Stomach (tissue), 8 donors: ENCODE measurements at regions not wholly inside any gene's neighbourhood (a gene's known extent, or its start where the extent isn't known, plus 50 kb on each side); places are given as distances from the start of the nearest gene placed in this dataset.
"Not testable (repeated sequence)": the region's sequence is repeated elsewhere in the genome, so short reads cannot be mapped to it uniquely, and the experiment has no call there.

ENCODE experiments used
- DNase-seq, 2 donors: peaks; one replicate each; pipeline versions ENCODE4 v3.0.0 to v3.0.0-alpha.2; 2013 to 2019
- H3K27ac ChIP-seq, 5 donors: fragments of 200-600 bp in 4 of 5; sonication (generic) in 4 of 5; one replicate each; pipeline ENCODE4 v1.5.1; 2013 to 2019; ENCODE audit warnings: mild to moderate bottlenecking in 1 of 5, moderate library complexity in 1 of 5
- H3K27me3 ChIP-seq, 3 donors: fragments of 200-600 bp; sonication (generic); one replicate each; pipeline ENCODE4 v1.5.1; 2017 to 2019; ENCODE audit warnings: mixed run types in 1 of 3
- H3K36me3 ChIP-seq, 4 donors: fragments of 200-600 bp; sonication (generic); 1 replicate in 3 of 4; 2 replicates in 1 of 4; pipeline ENCODE4 v1.5.1; 2016 to 2019
- H3K4me1 ChIP-seq, 4 donors: fragments of 200-600 bp; sonication (generic); one replicate each; pipeline ENCODE4 v1.5.1; 2016 to 2019
- H3K4me3 ChIP-seq, 4 donors: fragments of 200-600 bp; sonication (generic) in 3 of 4; one replicate each; pipeline ENCODE4 v1.5.1; 2016 to 2019; ENCODE audit warnings: mild to moderate bottlenecking in 1 of 4
- H3K9me3 ChIP-seq, 4 donors: fragments of 200-600 bp; sonication (generic); one replicate each; pipeline ENCODE4 v1.5.1; 2016 to 2019
- CTCF ChIP-seq, 7 experiments: fragments of 450-650 bp in 4 of 7; fragments of 200-600 bp in 3 of 7; sonication (generic) in 3 of 7; IDR thresholded peaks; one replicate each; pipeline ENCODE4 v1.5.1; 2016 to 2019; ENCODE audit warnings: antibody characterized with exemption in 7 of 7, control low read depth in 2 of 7, mild to moderate bottlenecking in 1 of 7
- EP300 ChIP-seq: sonication (generic); formaldehyde crosslinking; IDR thresholded peaks from one replicate; pipeline ENCODE4 v1.6.1; 2017; ENCODE audit warnings: antibody characterized with exemption
- POLR2A ChIP-seq, 4 donors: fragments of 450-650 bp; IDR thresholded peaks; one replicate each; pipeline ENCODE4 v1.6.1; 2016; ENCODE audit warnings: antibody characterized with exemption in 4 of 4, control low read depth in 2 of 4, mild to moderate bottlenecking in 1 of 4, moderate library complexity in 1 of 4
- POLR2AphosphoS5 ChIP-seq, 3 donors: sonication (generic); formaldehyde crosslinking; IDR thresholded peaks; one replicate each; pipeline ENCODE4 v1.6.1; 2016; ENCODE audit warnings: antibody characterized with exemption in 3 of 3
- WGBS, 5 donors: extraction: QIAGEN DNeasy Blood & Tissue Kit in 3 of 5; methylation state at CpG; one replicate each; pipeline versions ENCODE4 v1.1.5 to v1.1.7; 2013 to 2018; 5-methylcytosine and 5-hydroxymethylcytosine counted together
- intact Hi-C: fragments of 100-400 bp; cut with DNase I; formaldehyde crosslinking; loops from one replicate; pipeline ENCODE4 v1.15.1; 2023; ENCODE audit warnings: low total_unique reads
- donor health status: healthy with polysubstance abuse.
- donor health status: Bipolar disorder and iron deficiency.
- donor health status: healthy.

GRCh38 chr10:6704896-6705295 lies 124.8 kb upstream of the PRKCQ start:
- Histone ChIP-seq H3K36me3 (no peaks in the 10 kb centered on the region), H3K27ac (no peak overlapping the region), H3K4me1 (no peaks in the 10 kb centered on the region), H3K4me3 (no peak overlapping the region), H3K27me3 (peaks cover 0 to 20% (median 0%) of the 10 kb centered on the region in 3 donors), H3K9me3 (no peaks in the 10 kb centered on the region)
- no peak for DNase-seq
- intact Hi-C loops: no loop called here
- WGBS, 5 donors: 78 to 92% (median 89%) methylated on average over 1 of the region's 1 CpG
- TF ChIP-seq EP300: no peak
- TF ChIP-seq POLR2AphosphoS5 (IDR thresholded peaks at IDR 0.05): no peak
- no peak for TF ChIP-seq POLR2A (IDR thresholded peaks at IDR 0.05)
- no peak for TF ChIP-seq CTCF (IDR thresholded peaks at IDR 0.05)

- 90 to 95% (median 92%) methylated on average over 2 of the region's 2 CpGs for WGBS, 5 donors
- H3K27ac ChIP-seq, H3K9me3 ChIP-seq, H3K4me3 ChIP-seq, intact Hi-C loops, DNase-seq, H3K36me3 ChIP-seq, H3K4me1 ChIP-seq: not testable (repeated sequence)
- peaks cover 0 to 15% (median 0%) of the 10 kb centered on the region in 3 donors for H3K27me3 ChIP-seq
Measured at GRCh38 chr10:6702833-6703232, 122.8 kb upstream of the PRKCQ start.

DNA sequence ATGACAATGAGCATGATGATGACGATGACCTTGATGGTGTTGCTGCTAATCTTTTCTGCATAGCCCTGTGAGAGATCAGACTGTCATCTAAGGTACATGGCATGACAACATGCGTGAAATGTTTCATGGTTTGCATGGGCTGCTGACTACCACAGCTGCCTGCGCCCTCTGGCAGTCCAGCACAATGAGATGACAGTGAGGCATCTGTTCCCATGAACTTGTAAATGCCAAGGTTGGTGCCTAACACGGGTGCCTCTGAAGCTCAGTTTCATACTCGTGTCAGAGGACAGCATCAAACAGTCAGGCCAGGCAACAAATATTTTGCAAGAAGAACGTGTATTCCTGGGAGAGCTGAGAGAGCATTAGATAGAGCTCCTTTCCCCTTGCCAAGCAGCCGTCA lies 122.0 kb upstream of the PRKCQ start:
- H3K4me3 ChIP-seq: no peak overlapping the region
- TF ChIP-seq EP300 (no peak), CTCF (IDR thresholded peaks at IDR 0.05) (no peak), POLR2AphosphoS5 (IDR thresholded peaks at IDR 0.05) (no peak), POLR2A (IDR thresholded peaks at IDR 0.05) (no peak)
- intact Hi-C loops: no loop called here
- WGBS, 5 donors: 77 to 86% (median 82%) methylated on average over 7 of the region's 7 CpGs
- H3K36me3 ChIP-seq: no peaks in the 10 kb centered on the region
- DNase-seq: no peak
- peaks cover 0 to 15% (median 0%) of the 10 kb centered on the region in 3 donors for H3K27me3 ChIP-seq
- no peaks in the 10 kb centered on the region for H3K9me3 ChIP-seq
- no peak overlapping the region for H3K27ac ChIP-seq
- H3K4me1 ChIP-seq: no peaks in the 10 kb centered on the region

GRCh38 chr10:6701289-6701688 lies 121.2 kb upstream of the PRKCQ start:
- 75 to 82% (median 79%) methylated on average over 7 of the region's 7 CpGs for WGBS, 5 donors
- Histone ChIP-seq H3K27me3 (peaks cover 0 to 15% (median 0%) of the 10 kb centered on the region in 3 donors), H3K4me3 (no peak overlapping the region), H3K4me1 (no peaks in the 10 kb centered on the region), H3K27ac (no peak overlapping the region), H3K9me3 (no peaks in the 10 kb centered on the region), H3K36me3 (no peaks in the 10 kb centered on the region)
- intact Hi-C loops: no loop called here
- DNase-seq: no peak
- no peak for TF ChIP-seq POLR2A (IDR thresholded peaks at IDR 0.05)
- no peak for TF ChIP-seq POLR2AphosphoS5 (IDR thresholded peaks at IDR 0.05)
- no peak for TF ChIP-seq EP300
- TF ChIP-seq CTCF (IDR thresholded peaks at IDR 0.05): no peak

DNA sequence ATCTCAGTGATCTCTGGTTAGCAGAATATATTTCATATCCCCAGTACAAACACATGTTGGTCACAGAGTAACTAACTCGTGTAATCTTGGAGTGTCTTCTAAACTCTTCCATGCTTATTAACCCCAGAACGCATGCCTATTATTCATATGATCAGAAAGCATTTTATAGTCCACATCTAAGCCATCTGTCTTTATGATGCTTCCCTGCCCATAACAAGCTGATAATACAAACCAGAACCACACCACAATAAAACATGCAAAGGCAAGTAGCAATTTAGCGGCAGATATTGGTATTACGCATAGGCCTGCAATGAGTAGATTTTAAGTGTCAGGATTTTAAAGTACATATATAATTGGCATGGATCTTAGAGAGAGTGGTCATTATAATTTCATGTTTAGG lies 120.0 kb upstream of the PRKCQ start:
- intact Hi-C loops: no loop called here
- DNase-seq: no peak
- 89 to 94% (median 91%) methylated on average over 4 of the region's 4 CpGs for WGBS, 5 donors
- no peaks in the 10 kb centered on the region for H3K4me1 ChIP-seq
- no peaks in the 10 kb centered on the region for H3K36me3 ChIP-seq
- no peak overlapping the region for H3K4me3 ChIP-seq
- TF ChIP-seq POLR2A (IDR thresholded peaks at IDR 0.05): no peak
- TF ChIP-seq POLR2AphosphoS5 (IDR thresholded peaks at IDR 0.05): no peak
- no peak for TF ChIP-seq CTCF (IDR thresholded peaks at IDR 0.05)
- TF ChIP-seq EP300: no peak
- H3K27me3 ChIP-seq: peaks cover 0 to 8% (median 0%) of the 10 kb centered on the region in 3 donors
- no peak overlapping the region for H3K27ac ChIP-seq
- H3K9me3 ChIP-seq: no peaks in the 10 kb centered on the region
